ENCODE measurements at regions not wholly inside any gene's neighbourhood (a gene's known extent, or its start where the extent isn't known, plus 50 kb on each side); places are given as distances from the start of the nearest gene placed in this dataset.

GRCh38 chr13:61664801-61665705 lies 249.4 kb upstream of the PCDH20 start:
- H3K36me3 ChIP-seq, result no peaks in the 10 kb centered on the region
- H3K27ac ChIP-seq, result no peak overlapping the region
- TF ChIP-seq CTCF (IDR thresholded peaks at IDR 0.05) (no peak), POLR2A (IDR thresholded peaks at IDR 0.05) (no peak)
- no peak overlapping the region for H3K4me3 ChIP-seq
- intact Hi-C loops (cut with DNase I), result no loop called here
- DNase-seq, result no peak
- H3K27me3 ChIP-seq, result no peaks in the 10 kb centered on the region
- WGBS, 2 donors, result 45 to 52% methylated on average over 11 of the region's 11 CpGs
- H3K9me3 ChIP-seq, result no peaks in the 10 kb centered on the region
- no peaks in the 10 kb centered on the region for H3K4me1 ChIP-seq

- no peaks in the 10 kb centered on the region for H3K36me3 ChIP-seq
- no peaks in the 10 kb centered on the region for H3K9me3 ChIP-seq
- H3K4me1 ChIP-seq, result no peaks in the 10 kb centered on the region
- no peak for DNase-seq
- WGBS, 2 donors, result 61% methylated on average over 2 of the region's 2 CpGs
- no peak overlapping the region for H3K27ac ChIP-seq
- no peaks in the 10 kb centered on the region for H3K27me3 ChIP-seq
- H3K4me3 ChIP-seq, result no peak overlapping the region
- TF ChIP-seq POLR2A (IDR thresholded peaks at IDR 0.05) (no peak), CTCF (IDR thresholded peaks at IDR 0.05) (no peak)
- intact Hi-C loops (cut with DNase I), result no loop called here
Observed at GRCh38 chr13:61654481-61654880, 238.8 kb upstream of the PCDH20 start.

GRCh38 chr13:61648547-61648946 lies 232.9 kb upstream of the PCDH20 start:
- no peak for TF ChIP-seq CTCF (IDR thresholded peaks at IDR 0.05)
- TF ChIP-seq POLR2A (IDR thresholded peaks at IDR 0.05), result no peak

GRCh38 chr13:61612192-61612591 lies 196.5 kb upstream of the PCDH20 start:
- H3K9me3 ChIP-seq, result no peaks in the 10 kb centered on the region
- H3K27ac ChIP-seq, result no peak overlapping the region
- TF ChIP-seq CTCF (IDR thresholded peaks at IDR 0.05) (no peak), POLR2A (IDR thresholded peaks at IDR 0.05) (no peak)
- intact Hi-C loops (cut with DNase I), result no loop called here
- no peaks in the 10 kb centered on the region for H3K4me1 ChIP-seq
- no peak overlapping the region for H3K4me3 ChIP-seq
- DNase-seq, result no peak
- no peaks in the 10 kb centered on the region for H3K27me3 ChIP-seq
- H3K36me3 ChIP-seq, result no peaks in the 10 kb centered on the region

More at GRCh38 chr13:61648547-61648946, 232.9 kb upstream of the PCDH20 start:
- H3K36me3 ChIP-seq, result no peaks in the 10 kb centered on the region
- DNase-seq, result no peak
- H3K4me3 ChIP-seq, result no peak overlapping the region
- no peak overlapping the region for H3K27ac ChIP-seq
- no peaks in the 10 kb centered on the region for H3K4me1 ChIP-seq
- intact Hi-C loops (cut with DNase I), result no loop called here
- 37 to 41% methylated on average over 2 of the region's 2 CpGs for WGBS, 2 donors
- no peaks in the 10 kb centered on the region for H3K9me3 ChIP-seq
- no peaks in the 10 kb centered on the region for H3K27me3 ChIP-seq

- H3K9me3 ChIP-seq, result peaks cover 0 to 3% (median 0%) of the 10 kb centered on the region in 3 donors
Observed at GRCh38 chr13:61608138-61608537, 192.5 kb upstream of the PCDH20 start.

More at GRCh38 chr13:61608138-61608537, 192.5 kb upstream of the PCDH20 start:
- Histone ChIP-seq H3K4me3 (no peak overlapping the region), H3K27me3 (no peaks in the 10 kb centered on the region), H3K36me3 (no peaks in the 10 kb centered on the region), H3K27ac (no peak overlapping the region), H3K4me1 (no peaks in the 10 kb centered on the region)
- WGBS, 2 donors, result 38 to 100% methylated on average over 1 to 3 of the region's 3 CpGs
- TF ChIP-seq POLR2A (IDR thresholded peaks at IDR 0.05) (no peak), CTCF (IDR thresholded peaks at IDR 0.05) (no peak)
- DNase-seq, result no peak
- intact Hi-C loops (cut with DNase I), result no loop called here
